ENCODE measurements at regions not wholly inside any gene's neighbourhood (a gene's known extent, or its start where the extent isn't known, plus 50 kb on each side); places are given as distances from the start of the nearest gene placed in this dataset.

DNA sequence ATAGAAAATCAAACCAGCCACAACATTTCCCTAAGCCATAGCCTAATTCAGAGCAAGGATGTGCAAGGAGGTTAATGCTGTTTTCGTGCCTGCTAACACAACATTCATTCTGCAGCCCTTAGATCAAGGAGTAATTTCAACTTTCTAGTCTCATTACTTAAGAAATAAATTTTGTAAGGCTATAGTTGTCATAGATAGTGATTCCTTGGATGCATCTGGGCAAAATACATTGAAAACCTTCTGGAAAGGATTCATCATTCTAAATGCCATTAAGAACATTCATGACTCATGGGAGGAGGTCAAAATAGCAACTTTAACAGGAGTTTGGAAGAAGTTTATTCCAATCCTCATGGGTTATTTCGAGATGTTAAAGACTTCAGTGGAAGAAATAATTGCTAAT lies 283.2 kb downstream of the RPAP3 start:
- TF ChIP-seq, protein P1, sequence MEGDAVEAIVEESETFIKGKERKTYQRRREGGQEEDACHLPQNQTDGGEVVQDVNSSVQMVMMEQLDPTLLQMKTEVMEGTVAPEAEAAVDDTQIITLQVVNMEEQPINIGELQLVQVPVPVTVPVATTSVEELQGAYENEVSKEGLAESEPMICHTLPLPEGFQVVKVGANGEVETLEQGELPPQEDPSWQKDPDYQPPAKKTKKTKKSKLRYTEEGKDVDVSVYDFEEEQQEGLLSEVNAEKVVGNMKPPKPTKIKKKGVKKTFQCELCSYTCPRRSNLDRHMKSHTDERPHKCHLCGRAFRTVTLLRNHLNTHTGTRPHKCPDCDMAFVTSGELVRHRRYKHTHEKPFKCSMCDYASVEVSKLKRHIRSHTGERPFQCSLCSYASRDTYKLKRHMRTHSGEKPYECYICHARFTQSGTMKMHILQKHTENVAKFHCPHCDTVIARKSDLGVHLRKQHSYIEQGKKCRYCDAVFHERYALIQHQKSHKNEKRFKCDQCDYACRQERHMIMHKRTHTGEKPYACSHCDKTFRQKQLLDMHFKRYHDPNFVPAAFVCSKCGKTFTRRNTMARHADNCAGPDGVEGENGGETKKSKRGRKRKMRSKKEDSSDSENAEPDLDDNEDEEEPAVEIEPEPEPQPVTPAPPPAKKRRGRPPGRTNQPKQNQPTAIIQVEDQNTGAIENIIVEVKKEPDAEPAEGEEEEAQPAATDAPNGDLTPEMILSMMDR (IDR thresholded peaks at IDR 0.05; ENCODE audit: insufficient read depth, missing control alignments), result no peak
- DNase-seq (ENCODE audit: insufficient read length, low spot score), result no peak
- no peak for FAIRE-seq

DNA sequence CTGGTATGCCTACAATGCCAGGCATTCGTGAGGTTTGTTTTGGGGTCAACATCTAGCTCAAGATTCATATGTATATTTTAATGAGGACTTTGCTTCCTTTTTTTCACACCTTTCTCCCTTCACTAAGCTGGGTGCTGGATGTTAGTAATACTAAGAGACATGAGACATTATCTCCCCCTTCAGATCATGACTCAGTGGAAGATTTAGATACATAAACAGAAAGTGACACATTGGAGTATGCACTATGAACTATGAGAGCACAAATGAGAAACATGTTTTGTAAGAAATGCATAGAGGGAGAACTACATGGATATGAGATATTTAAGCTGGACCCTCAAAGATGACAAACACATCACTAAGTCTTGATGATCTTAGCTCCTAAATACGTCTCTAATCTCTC lies 286.3 kb downstream of the RPAP3 start:
- FAIRE-seq (no peak), DNase-seq (ENCODE audit: insufficient read length, low spot score) (no peak)
- TF ChIP-seq, protein P1 (IDR thresholded peaks at IDR 0.05; ENCODE audit: insufficient read depth, missing control alignments), result no peak

DNA sequence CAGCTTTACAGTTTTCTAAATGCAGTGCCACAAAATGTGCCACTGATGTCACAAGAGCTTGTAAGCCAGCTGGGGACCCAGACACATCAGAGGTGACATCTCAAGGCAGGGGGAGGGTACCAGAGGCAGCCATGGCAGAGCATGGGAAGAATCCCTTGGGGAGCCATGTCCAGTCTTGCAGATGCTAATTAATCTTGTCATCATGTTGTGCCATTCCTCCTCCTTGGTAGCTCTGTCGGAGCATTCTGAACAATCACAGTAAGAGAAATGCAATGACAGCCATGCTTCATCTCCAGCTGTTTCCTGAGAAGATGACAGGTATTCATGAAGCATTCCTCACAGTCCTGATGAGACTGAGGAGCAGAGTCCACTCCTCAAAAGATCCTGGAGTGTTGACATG lies 287.9 kb downstream of the RPAP3 start:
- TF ChIP-seq, protein P1 (IDR thresholded peaks at IDR 0.05; ENCODE audit: insufficient read depth, missing control alignments), result no peak
- no peak for FAIRE-seq
- DNase-seq (ENCODE audit: insufficient read length, low spot score), result no peak

DNA sequence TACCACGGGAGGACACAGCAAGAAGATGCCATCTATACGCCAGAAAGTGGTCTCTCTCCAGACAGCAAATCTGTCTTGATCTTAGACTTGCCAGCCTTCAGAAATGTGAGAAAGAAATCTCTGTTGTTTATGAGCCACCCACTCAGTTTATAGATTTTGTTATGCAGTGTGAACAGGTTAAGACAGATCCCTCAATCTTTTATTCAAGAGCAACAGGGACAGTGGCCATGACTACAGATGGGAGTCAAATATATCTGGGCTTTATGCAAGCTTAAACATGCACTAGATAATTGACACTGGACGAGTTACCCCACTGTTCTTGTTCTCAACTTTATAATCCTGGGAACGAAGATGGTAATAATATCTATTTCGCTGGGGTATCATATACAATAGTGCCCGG lies 288.7 kb downstream of the RPAP3 start:
- FAIRE-seq, result no peak
- no peak for DNase-seq (ENCODE audit: insufficient read length, low spot score)
- TF ChIP-seq, protein P1 (IDR thresholded peaks at IDR 0.05; ENCODE audit: insufficient read depth, missing control alignments), result no peak

DNA sequence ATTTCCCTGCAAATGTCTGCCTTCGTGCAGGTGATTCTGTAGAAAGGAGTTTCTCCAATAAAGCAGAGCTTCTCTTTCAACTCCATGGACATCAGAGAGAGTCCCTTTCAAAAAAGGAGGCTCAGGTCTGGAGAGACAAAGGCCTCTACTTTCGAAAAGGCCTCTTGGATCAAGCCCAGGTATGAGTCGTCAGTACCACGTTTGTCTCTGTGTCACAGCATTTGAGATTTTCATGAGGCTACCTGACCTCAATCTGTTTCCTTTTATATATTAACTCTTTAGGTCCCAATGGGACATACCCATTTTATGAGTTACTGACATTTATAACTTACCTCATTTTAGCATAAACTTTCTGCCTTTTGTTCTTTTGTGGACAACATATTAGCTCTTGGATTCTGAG lies 290.8 kb downstream of the RPAP3 start:
- DNase-seq (ENCODE audit: insufficient read length, low spot score), result no peak
- TF ChIP-seq, protein P1 (IDR thresholded peaks at IDR 0.05; ENCODE audit: insufficient read depth, missing control alignments), result no peak
- FAIRE-seq, result no peak

DNA sequence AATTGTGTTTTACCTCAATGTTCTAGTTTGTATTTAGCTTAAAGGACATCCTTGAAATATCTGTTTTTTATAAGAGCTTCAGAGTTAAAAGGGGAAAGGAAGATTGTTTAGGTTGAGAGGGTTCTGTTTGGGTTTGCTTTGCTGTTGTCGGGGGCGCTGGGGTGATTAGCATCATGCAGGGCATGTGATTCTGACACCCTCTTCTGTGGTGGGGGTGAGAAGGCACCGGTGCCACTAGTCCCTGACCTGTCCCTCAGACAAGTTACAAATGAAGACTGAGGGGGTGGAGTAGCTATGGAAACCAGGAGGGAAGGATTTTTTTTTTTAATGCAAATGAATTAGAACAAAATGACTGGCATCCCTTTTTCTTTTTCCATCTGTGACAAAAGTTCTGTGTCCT lies 291.3 kb downstream of the RPAP3 start:
- DNase-seq (ENCODE audit: insufficient read length, low spot score), result no peak
- FAIRE-seq, result no peak
- TF ChIP-seq, protein P1 (IDR thresholded peaks at IDR 0.05; ENCODE audit: insufficient read depth, missing control alignments), result no peak

DNA sequence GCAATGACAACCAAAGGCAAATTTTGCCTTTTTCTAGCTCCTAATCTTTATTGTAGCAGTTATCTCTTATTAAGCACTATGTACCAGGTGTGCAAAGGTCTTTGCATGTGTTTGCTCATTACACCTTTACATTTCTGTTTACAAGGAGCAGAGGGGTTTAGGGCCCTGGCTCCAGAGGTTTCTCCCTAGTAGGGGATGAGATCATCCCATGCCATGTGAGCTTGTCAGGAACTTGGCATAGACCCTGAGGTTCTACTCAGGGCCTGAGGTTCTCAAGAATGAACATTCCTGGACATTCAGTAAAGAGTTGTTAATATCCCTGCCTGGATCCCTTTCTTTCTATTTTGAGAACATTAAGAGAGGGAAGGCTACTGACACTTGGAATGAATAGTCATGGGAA lies 292.0 kb downstream of the RPAP3 start:
- no peak for FAIRE-seq
- no peak for DNase-seq (ENCODE audit: insufficient read length, low spot score)
- TF ChIP-seq, protein P1 (IDR thresholded peaks at IDR 0.05; ENCODE audit: insufficient read depth, missing control alignments), result no peak

All from D721Med (cell line).